ENCODE measurements at regions not wholly inside any gene's neighbourhood (a gene's known extent, or its start where the extent isn't known, plus 50 kb on each side); places are given as distances from the start of the nearest gene placed in this dataset.

GRCh38 chr3:182239316-182239715, 527.6 kb downstream of the SOX2 start:
- TF ChIP-seq, protein P1, sequence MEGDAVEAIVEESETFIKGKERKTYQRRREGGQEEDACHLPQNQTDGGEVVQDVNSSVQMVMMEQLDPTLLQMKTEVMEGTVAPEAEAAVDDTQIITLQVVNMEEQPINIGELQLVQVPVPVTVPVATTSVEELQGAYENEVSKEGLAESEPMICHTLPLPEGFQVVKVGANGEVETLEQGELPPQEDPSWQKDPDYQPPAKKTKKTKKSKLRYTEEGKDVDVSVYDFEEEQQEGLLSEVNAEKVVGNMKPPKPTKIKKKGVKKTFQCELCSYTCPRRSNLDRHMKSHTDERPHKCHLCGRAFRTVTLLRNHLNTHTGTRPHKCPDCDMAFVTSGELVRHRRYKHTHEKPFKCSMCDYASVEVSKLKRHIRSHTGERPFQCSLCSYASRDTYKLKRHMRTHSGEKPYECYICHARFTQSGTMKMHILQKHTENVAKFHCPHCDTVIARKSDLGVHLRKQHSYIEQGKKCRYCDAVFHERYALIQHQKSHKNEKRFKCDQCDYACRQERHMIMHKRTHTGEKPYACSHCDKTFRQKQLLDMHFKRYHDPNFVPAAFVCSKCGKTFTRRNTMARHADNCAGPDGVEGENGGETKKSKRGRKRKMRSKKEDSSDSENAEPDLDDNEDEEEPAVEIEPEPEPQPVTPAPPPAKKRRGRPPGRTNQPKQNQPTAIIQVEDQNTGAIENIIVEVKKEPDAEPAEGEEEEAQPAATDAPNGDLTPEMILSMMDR (IDR thresholded peaks at IDR 0.05) = no peak
- TF ChIP-seq MAX (IDR thresholded peaks at IDR 0.05; ENCODE audit: low read depth) (no peak), RFX5 (IDR thresholded peaks at IDR 0.05; ENCODE audit: low read length) (no peak)

Measured in SK-N-SH (cell line).